WI38 (cell line): ENCODE measurements at regions not wholly inside any gene's neighbourhood (a gene's known extent, or its start where the extent isn't known, plus 50 kb on each side); places are given as distances from the start of the nearest gene placed in this dataset.

ENCODE experiments used
- H3K4me3 ChIP-seq: 2 replicates; pipeline ENCODE4 v1.5.1; 2011; ENCODE audit warnings: low read depth, mild to moderate bottlenecking, control low read depth, low read length
- TF ChIP-seq, protein P1 (sequence below): IDR thresholded peaks from 2 replicates; pipeline ENCODE4 v1.5.1; 2012; ENCODE audit warnings: low read depth, mild to moderate bottlenecking, control low read depth, low read length

DNA sequence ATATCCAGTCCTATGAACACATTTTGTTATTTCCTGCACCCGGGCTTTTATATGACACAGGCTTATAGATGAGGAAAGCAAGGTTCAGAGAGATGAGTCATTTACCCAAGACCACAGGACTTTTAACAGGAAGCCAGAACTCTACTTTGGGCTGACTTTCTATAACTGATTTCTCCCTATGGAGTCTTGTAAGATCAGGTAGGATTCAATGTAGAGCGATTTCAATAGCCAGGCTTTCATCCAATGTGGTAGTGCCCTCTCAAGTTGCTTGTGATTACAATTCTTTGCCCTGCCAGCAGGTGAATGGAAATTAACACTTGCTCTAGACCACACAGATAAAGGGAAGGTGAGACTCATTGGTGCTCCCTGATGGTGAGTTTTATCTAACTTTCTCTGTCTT is 378.3 kb downstream of the INSC start:
- H3K4me3 ChIP-seq: no peak overlapping the region
- TF ChIP-seq, protein P1, sequence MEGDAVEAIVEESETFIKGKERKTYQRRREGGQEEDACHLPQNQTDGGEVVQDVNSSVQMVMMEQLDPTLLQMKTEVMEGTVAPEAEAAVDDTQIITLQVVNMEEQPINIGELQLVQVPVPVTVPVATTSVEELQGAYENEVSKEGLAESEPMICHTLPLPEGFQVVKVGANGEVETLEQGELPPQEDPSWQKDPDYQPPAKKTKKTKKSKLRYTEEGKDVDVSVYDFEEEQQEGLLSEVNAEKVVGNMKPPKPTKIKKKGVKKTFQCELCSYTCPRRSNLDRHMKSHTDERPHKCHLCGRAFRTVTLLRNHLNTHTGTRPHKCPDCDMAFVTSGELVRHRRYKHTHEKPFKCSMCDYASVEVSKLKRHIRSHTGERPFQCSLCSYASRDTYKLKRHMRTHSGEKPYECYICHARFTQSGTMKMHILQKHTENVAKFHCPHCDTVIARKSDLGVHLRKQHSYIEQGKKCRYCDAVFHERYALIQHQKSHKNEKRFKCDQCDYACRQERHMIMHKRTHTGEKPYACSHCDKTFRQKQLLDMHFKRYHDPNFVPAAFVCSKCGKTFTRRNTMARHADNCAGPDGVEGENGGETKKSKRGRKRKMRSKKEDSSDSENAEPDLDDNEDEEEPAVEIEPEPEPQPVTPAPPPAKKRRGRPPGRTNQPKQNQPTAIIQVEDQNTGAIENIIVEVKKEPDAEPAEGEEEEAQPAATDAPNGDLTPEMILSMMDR: no peak

DNA sequence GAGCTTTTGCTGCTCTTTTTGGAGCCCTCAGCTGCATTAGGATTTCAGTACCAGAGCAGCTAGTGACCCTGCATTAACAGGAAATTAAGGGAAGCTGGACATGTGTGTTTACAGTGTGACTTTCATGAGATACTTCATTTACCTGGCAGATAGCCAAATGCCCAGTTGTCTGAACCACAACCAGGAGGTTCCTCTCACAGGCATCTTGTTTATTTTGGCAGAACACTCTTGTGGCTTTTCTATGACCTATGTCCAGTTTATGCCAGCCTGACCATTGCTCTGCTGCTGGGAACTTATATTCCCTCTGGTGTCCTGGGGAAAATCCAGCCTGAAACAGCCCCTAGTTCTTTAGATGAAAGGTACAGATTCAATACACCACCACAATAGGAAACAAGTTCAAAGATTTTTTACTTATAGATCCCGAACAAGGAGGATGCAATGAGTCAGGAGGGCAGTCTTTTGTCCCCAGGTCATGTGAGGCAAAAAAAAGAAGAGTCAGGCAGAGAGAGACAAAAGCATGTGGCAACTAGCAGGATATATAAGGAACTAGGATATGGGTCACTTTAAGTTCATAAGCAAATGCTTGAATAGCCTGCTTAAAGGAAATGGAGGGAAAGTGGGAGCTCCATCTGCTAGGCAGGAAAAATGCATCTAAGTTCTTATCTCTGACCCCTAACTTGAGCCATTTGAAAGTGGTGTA is 379.3 kb downstream of the INSC start:
- TF ChIP-seq, protein P1: no peak
- H3K4me3 ChIP-seq: no peak overlapping the region

DNA sequence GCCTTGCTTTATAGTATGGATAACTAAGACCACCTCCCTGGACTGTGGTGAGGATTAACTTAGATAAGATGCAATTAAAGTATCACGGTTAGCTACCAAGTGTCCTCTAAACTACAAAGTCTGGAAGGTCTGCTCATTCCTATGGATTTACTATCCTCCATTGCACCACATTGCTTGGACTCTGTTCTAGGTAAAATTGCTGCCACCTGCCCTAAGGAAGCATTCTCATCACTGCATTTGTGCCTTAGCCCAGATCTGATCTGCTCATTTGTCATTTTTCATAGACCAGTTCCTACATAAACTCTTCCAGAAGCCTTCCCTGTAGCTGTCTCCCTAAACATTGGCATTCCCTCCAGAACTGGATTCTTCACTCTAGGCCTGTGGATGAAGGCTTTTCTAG is 380.0 kb downstream of the INSC start:
- TF ChIP-seq, protein P1: no peak
- no peak overlapping the region for H3K4me3 ChIP-seq

DNA sequence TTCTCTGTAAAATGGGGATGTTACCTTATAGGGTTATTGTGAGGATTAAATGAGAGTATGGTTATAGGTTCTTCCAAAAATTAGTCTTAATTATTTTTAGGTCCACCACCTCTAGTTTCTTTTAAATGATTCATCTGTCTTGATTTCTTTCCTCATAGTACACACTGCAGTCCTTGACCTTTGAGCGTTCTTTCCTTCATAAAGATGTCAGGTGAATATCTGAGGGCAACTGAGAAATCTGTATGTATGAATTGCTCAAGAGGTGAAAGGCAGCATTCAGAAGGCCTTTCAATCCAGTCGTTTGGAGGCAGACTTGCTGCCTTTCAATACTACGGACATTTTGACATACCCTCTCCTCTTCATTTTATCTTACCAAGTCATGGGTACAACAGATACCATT is 380.7 kb downstream of the INSC start:
- no peak overlapping the region for H3K4me3 ChIP-seq
- TF ChIP-seq, protein P1: no peak

DNA sequence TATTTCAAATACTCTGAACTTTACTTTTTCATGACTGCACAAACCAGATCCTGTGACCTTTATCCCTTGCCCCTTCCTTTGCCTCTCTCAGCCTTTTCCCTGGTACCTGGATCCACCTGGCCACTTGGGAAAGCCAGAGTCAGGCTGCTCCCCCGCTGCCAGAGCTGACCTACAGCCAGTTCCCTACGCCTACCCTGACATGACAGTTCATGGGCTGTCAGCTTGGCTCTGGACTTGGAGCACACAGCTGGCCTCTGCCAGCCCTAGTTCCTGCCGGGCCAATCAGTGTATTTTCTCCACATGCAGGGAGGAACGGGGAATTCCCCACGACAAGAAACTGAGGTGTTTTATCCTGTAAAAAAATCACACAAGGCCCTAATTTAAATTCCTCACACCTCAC is 382.6 kb downstream of the INSC start:
- TF ChIP-seq, protein P1: no peak
- no peak overlapping the region for H3K4me3 ChIP-seq

DNA sequence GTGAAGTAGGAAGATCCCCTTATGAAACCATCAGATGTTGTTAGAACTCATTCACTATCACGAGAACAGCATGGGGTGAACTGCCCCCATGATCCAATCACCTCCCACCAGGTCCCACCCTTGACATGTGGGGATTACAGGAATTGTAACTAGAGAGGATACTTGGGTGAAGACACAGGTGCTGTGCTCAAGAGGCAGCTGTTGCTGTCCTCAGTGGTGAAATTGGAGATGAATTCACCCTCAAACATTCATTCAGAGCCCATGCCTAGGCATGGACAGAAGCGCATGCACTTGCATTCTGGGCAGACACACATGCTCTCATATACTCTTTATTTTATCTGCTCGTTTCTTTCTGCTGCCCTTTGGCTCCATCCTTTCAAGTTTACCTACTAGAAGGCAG is 385.0 kb downstream of the INSC start:
- TF ChIP-seq, protein P1: no peak

DNA sequence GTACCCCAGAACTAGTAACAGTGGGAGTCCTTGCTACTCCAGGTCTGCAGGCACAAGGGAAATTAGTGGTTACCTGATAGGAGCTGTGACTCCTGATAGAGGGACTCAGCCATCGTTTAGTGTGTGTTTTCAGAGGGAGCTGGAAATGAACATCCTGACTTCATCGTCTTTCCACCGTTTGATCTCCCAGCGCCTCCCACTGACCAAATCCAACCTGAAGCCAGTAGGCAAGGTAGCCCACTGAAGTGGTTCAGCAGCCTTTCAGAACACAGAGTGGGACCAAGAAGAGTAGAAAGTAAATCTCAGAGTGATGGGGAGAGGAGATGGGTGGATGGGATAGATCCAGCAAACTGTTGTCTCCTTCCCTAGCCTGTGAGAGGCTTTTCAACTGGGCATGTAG is 385.9 kb downstream of the INSC start:
- TF ChIP-seq, protein P1: no peak
- no peak overlapping the region for H3K4me3 ChIP-seq

More for the DNA sequence above, 385.0 kb downstream of the INSC start:
- H3K4me3 ChIP-seq: no peak overlapping the region
